AML-193 (cell line): ENCODE measurements at regions not wholly inside any gene's neighbourhood (a gene's known extent, or its start where the extent isn't known, plus 50 kb on each side); places are given as distances from the start of the nearest gene placed in this dataset.
"Not testable (repeated sequence)": the region's sequence is repeated elsewhere in the genome, so short reads cannot be mapped to it uniquely, and the experiment has no call there.

Experiments
- DNase-seq, 2 experiments: peaks; one replicate each; lab custom pipeline; 2025; lab: John Stamatoyannopoulos, UW

GRCh38 chr2:226125176-226125883 is 674.3 kb downstream of the IRS1 start:
- no peak for DNase-seq

GRCh38 chr2:226124548-226125011 is 675.0 kb downstream of the IRS1 start:
- no peak for DNase-seq

GRCh38 chr2:226123300-226123699 is 676.3 kb downstream of the IRS1 start:
- no peak for DNase-seq

GRCh38 chr2:226122041-226122440 is 677.6 kb downstream of the IRS1 start:
- peak; percentile 73 to 81 for DNase-seq

- peak; percentile 7 to 14 for DNase-seq
These were observed 678.4 kb downstream of the IRS1 start for GRCh38 chr2:226121046-226121738.

- DNase-seq, result peak; percentile 95 to 97
These were observed 680.9 kb downstream of the IRS1 start for GRCh38 chr2:226118471-226119429.

- no peak for DNase-seq
These were observed 682.0 kb downstream of the IRS1 start for GRCh38 chr2:226117510-226118065.

- DNase-seq, result no peak
These were observed 683.3 kb downstream of the IRS1 start for GRCh38 chr2:226116346-226116745.

- DNase-seq, result no peak
These were observed 683.8 kb downstream of the IRS1 start for GRCh38 chr2:226115832-226116200.

- peak in 1 of 2 experiments; percentile 2 for DNase-seq
These were observed 684.4 kb downstream of the IRS1 start for GRCh38 chr2:226115102-226115831.

GRCh38 chr2:226114436-226114835 is 685.2 kb downstream of the IRS1 start:
- DNase-seq, result no peak

GRCh38 chr2:226098861-226099745 is 699.6 kb downstream of the NYAP2 start:
- no peak for DNase-seq

GRCh38 chr2:226095058-226095457 is 695.5 kb downstream of the NYAP2 start:
- DNase-seq, result no peak

- no peak for DNase-seq
These were observed 693.9 kb downstream of the NYAP2 start for GRCh38 chr2:226093364-226093763.

- no peak for DNase-seq
These were observed 688.8 kb downstream of the NYAP2 start for GRCh38 chr2:226088366-226088674.

- DNase-seq, result no peak
These were observed 688.2 kb downstream of the NYAP2 start for GRCh38 chr2:226087505-226088365.

- no peak for DNase-seq
These were observed 687.5 kb downstream of the NYAP2 start for GRCh38 chr2:226087051-226087450.

GRCh38 chr2:226086190-226086589 is 686.7 kb downstream of the NYAP2 start:
- no peak for DNase-seq

GRCh38 chr2:226085425-226085824 is 685.9 kb downstream of the NYAP2 start:
- DNase-seq, result not testable (repeated sequence)

GRCh38 chr2:226080334-226080733 is 680.8 kb downstream of the NYAP2 start:
- no peak for DNase-seq
